B cell (primary cell): ENCODE measurements at regions not wholly inside any gene's neighbourhood (a gene's known extent, or its start where the extent isn't known, plus 50 kb on each side); places are given as distances from the start of the nearest gene placed in this dataset.

Source experiments
- ATAC-seq: fragments of 200-7000 bp; cut with Tn5 transposase; one replicate; pipeline ENCODE4 v1.10.0; 2021; ENCODE audit warnings: low read depth, mild to moderate bottlenecking, moderate number of reproducible peaks, moderate library complexity
- CTCF ChIA-PET: fragments of 350-600 bp; sonication (Branson Sonifier 250); formaldehyde crosslinking; loops from one replicate; lab custom pipeline; 2021; ENCODE audit warnings: antibody characterized with exemption, inconsistent platforms; lab: Charles Lee
- POLR2A ChIA-PET: fragments of 350-600 bp; sonication (Branson Sonifier 250); formaldehyde crosslinking; loops from one replicate; lab custom pipeline; 2021; ENCODE audit warnings: antibody characterized with exemption; lab: Charles Lee
- DNase-seq: peaks from one replicate; pipeline ENCODE4 v3.0.0; 2013
- H2AFZ ChIP-seq: 2 replicates; pipeline ENCODE4 v1.6.1; 2012; ENCODE audit warnings: mild to moderate bottlenecking, low read depth, low read length; ENCODE audit not compliant: insufficient read depth, poor library complexity, severe bottlenecking
- H3K27ac ChIP-seq, 2 donors: 1 replicate in 1 of 2; 2 replicates in 1 of 2; pipeline ENCODE4 v1.5.1; 2012 to 2013; ENCODE audit warnings: low read length in 2 of 2, mild to moderate bottlenecking in 2 of 2, moderate library complexity in 1 of 2
- H3K27me3 ChIP-seq, 4 experiments: fragments of 200-600 bp in 1 of 4; sonication (generic) in 1 of 4; replicated peaks in 1 of 4; 1 replicate in 2 of 4; 2 replicates in 2 of 4; pipeline versions ENCODE4 v1.6.1 to v1.7.0; 2013 to 2016; ENCODE audit warnings: low read length in 3 of 4, mild to moderate bottlenecking in 2 of 4, mixed read lengths in 1 of 4, moderate library complexity in 1 of 4; ENCODE audit not compliant: insufficient read depth in 4 of 4, control insufficient read depth in 3 of 4; ENCODE audit errors: control extremely low read depth in 1 of 4
- H3K36me3 ChIP-seq, 2 experiments: replicated peaks in 1 of 2; 1 replicate in 1 of 2; 2 replicates in 1 of 2; pipeline versions ENCODE4 v1.6.1 to v1.7.1; 2013; ENCODE audit warnings: low read length in 1 of 2; ENCODE audit not compliant: insufficient read depth in 2 of 2, control insufficient read depth in 1 of 2; ENCODE audit errors: control extremely low read depth in 1 of 2, extremely low read depth in 1 of 2
- H3K4me1 ChIP-seq, 2 donors: fragments of 200-600 bp in 1 of 2; sonication (generic) in 1 of 2; 1 replicate in 1 of 2; 2 replicates in 1 of 2; pipeline versions ENCODE4 v1.5.1 to v1.6.1; 2013 to 2017; ENCODE audit warnings: low read length in 2 of 2; ENCODE audit not compliant: control insufficient read depth in 2 of 2, insufficient read depth in 2 of 2
- H3K4me2 ChIP-seq: replicated peaks from 2 replicates; pipeline ENCODE3; 2012; ENCODE audit warnings: mild to moderate bottlenecking, low read depth, low read length; ENCODE audit not compliant: poor library complexity, severe bottlenecking
- H3K4me3 ChIP-seq, 5 experiments: fragments of 200-600 bp in 1 of 5; sonication (generic) in 1 of 5; 1 replicate in 3 of 5; 2 replicates in 2 of 5; pipeline versions ENCODE4 v1.5.1 to v1.7.0; 2011 to 2016; ENCODE audit warnings: low read length in 4 of 5, mild to moderate bottlenecking in 4 of 5, low read depth in 2 of 5, control low read depth in 1 of 5, moderate library complexity in 1 of 5; ENCODE audit not compliant: insufficient read depth in 1 of 5; ENCODE audit errors: control extremely low read depth in 1 of 5, extremely low read depth in 1 of 5
- H3K79me2 ChIP-seq: fragments of 200-600 bp; sonication (generic); one replicate; pipeline ENCODE4 v1.6.0; 2016; ENCODE audit warnings: low read length; ENCODE audit not compliant: control insufficient read depth, insufficient read depth
- H3K9ac ChIP-seq: fragments of 200-600 bp; sonication (generic); 2 replicates; pipeline ENCODE4 v1.6.1; 2017; ENCODE audit warnings: mild to moderate bottlenecking, low read length, moderate library complexity
- H3K9me3 ChIP-seq, 3 donors: one replicate each; pipeline versions ENCODE4 v1.6.1 to v1.7.1; 2013; ENCODE audit warnings: low read length in 2 of 3; ENCODE audit not compliant: control insufficient read depth in 2 of 3, insufficient read depth in 1 of 3; ENCODE audit errors: control extremely low read depth in 1 of 3
- H4K20me1 ChIP-seq: 2 replicates; pipeline ENCODE4 v1.6.0; 2012; ENCODE audit warnings: mild to moderate bottlenecking, low read length; ENCODE audit not compliant: insufficient read depth, control insufficient read depth, poor library complexity, severe bottlenecking
- H3K27ac Mint-ChIP-seq: one replicate; pipeline ENCODE4 v1.8.0; 2021; ENCODE audit warnings: mixed read lengths
- H3K27me3 Mint-ChIP-seq: one replicate; pipeline ENCODE4 v1.8.0; 2021; ENCODE audit warnings: mixed read lengths
- H3K4me1 Mint-ChIP-seq: one replicate; pipeline ENCODE4 v1.8.0; 2021; ENCODE audit warnings: mixed read lengths
- H3K4me3 Mint-ChIP-seq: one replicate; pipeline ENCODE4 v1.8.0; 2021; ENCODE audit warnings: mixed read lengths
- H3K9me3 Mint-ChIP-seq: one replicate; pipeline ENCODE4 v1.8.0; 2022; ENCODE audit warnings: mixed read lengths; ENCODE audit not compliant: insufficient read depth
- CTCF ChIP-seq: fragments of 200-600 bp; IDR thresholded peaks from one replicate; pipeline ENCODE4 v1.8.0; 2022; ENCODE audit warnings: antibody characterized with exemption, mild to moderate bottlenecking
- EZH2 ChIP-seq: IDR thresholded peaks from 2 replicates; pipeline ENCODE4 v1.6.1; 2012; ENCODE audit warnings: borderline replicate concordance, low read depth, mild to moderate bottlenecking, moderate library complexity, low read length; ENCODE audit not compliant: insufficient read depth, poor library complexity, severe bottlenecking
- WGBS: methylation state at CpG from one replicate; pipeline ENCODE4 v1.1.5; 2013; ENCODE audit warnings: missing lambda C conversion rate; ENCODE audit not compliant: insufficient coverage; 5-methylcytosine and 5-hydroxymethylcytosine counted together
- intact Hi-C: fragments of 100-400 bp; cut with micrococcal nuclease; formaldehyde crosslinking; loops from one replicate; pipeline ENCODE4 v1.10.0; 2022

- no peak for DNase-seq
- H3K27me3 ChIP-seq, result no peaks in the 10 kb centered on the region
- no peaks in the 10 kb centered on the region for H4K20me1 ChIP-seq
- no peak overlapping the region for H3K4me2 ChIP-seq
- ChIA-PET CTCF (no interaction called here), POLR2A (no interaction called here)
- no peak overlapping the region for H3K4me3 ChIP-seq
- peaks cover 0 to 7% (median 0%) of the 10 kb centered on the region in 3 donors for H3K9me3 ChIP-seq
- Mint-ChIP-seq H3K27ac (no peak overlapping the region), H3K9me3 (peaks cover 3% of the 10 kb centered on the region), H3K27me3 (no peaks in the 10 kb centered on the region), H3K4me1 (no peaks in the 10 kb centered on the region), H3K4me3 (no peak overlapping the region)
- no peaks in the 10 kb centered on the region for H3K79me2 ChIP-seq
- 36% methylated on average over 6 of the region's 6 CpGs for WGBS
- H3K36me3 ChIP-seq, result no peaks in the 10 kb centered on the region
- TF ChIP-seq EZH2 (no peak), CTCF (no peak)
- ATAC-seq, result no peak
- H3K27ac ChIP-seq, result no peak overlapping the region
- no peak overlapping the region for H3K9ac ChIP-seq
- H3K4me1 ChIP-seq, result no peaks in the 10 kb centered on the region
- intact Hi-C loops, result no loop called here
- H2AFZ ChIP-seq, result no peak overlapping the region
Measured at GRCh38 chr18:76064998-76065397, 430.0 kb downstream of the ZNF516 start.

- Mint-ChIP-seq H3K9me3 (peaks cover 7% of the 10 kb centered on the region), H3K27ac (no peak overlapping the region), H3K4me3 (no peak overlapping the region), H3K4me1 (no peaks in the 10 kb centered on the region), H3K27me3 (no peaks in the 10 kb centered on the region)
- H3K79me2 ChIP-seq, result no peaks in the 10 kb centered on the region
- POLR2A ChIA-PET, result no interaction called here
- no peaks in the 10 kb centered on the region for H4K20me1 ChIP-seq
- CTCF ChIA-PET, result no interaction called here
- no peak for DNase-seq
- no peak overlapping the region for H3K9ac ChIP-seq
- no peaks in the 10 kb centered on the region for H3K4me1 ChIP-seq
- no peak overlapping the region for H3K27ac ChIP-seq
- H3K4me2 ChIP-seq, result no peak overlapping the region
- no peak overlapping the region for H3K4me3 ChIP-seq
- ATAC-seq, result no peak
- H3K27me3 ChIP-seq, result no peaks in the 10 kb centered on the region
- H3K9me3 ChIP-seq, result peaks cover 0 to 12% (median 0%) of the 10 kb centered on the region in 3 donors
- TF ChIP-seq CTCF (no peak), EZH2 (no peak)
- no peak overlapping the region for H2AFZ ChIP-seq
- intact Hi-C loops, result no loop called here
- H3K36me3 ChIP-seq, result no peaks in the 10 kb centered on the region
- WGBS, result 75% methylated on average over 6 of the region's 10 CpGs
Measured at GRCh38 chr18:76058146-76058545, 436.9 kb downstream of the ZNF516 start.
